Neuronal stem cell (in vitro differentiated cells): ENCODE measurements at regions not wholly inside any gene's neighbourhood (a gene's known extent, or its start where the extent isn't known, plus 50 kb on each side); places are given as distances from the start of the nearest gene placed in this dataset.

Experiments
- DNase-seq: peaks from one replicate; pipeline ENCODE4 v3.0.0-alpha.2; 2013; ENCODE audit warnings: low spot score
- H2AFZ ChIP-seq: one replicate; pipeline ENCODE4 v1.6.1; 2013; ENCODE audit warnings: mild to moderate bottlenecking, low read length, inconsistent platforms
- H2AK5ac ChIP-seq: 2 replicates; pipeline ENCODE4 v1.6.1; 2013; ENCODE audit warnings: low read depth, mild to moderate bottlenecking, inconsistent platforms, low read length, moderate library complexity, mixed read lengths
- H2BK120ac ChIP-seq: 2 replicates; pipeline ENCODE4 v1.6.1; 2013; ENCODE audit warnings: low read depth, mild to moderate bottlenecking, inconsistent platforms, low read length, moderate library complexity, mixed read lengths
- H2BK12ac ChIP-seq: one replicate; pipeline ENCODE4 v1.6.1; 2013; ENCODE audit warnings: low read length, inconsistent platforms
- H2BK15ac ChIP-seq: 2 replicates; pipeline ENCODE4 v1.6.1; 2013; ENCODE audit warnings: mild to moderate bottlenecking, low read length, inconsistent platforms, mixed read lengths
- H2BK5ac ChIP-seq: one replicate; pipeline ENCODE4 v1.6.1; 2013; ENCODE audit warnings: inconsistent platforms, mild to moderate bottlenecking, low read length, moderate library complexity
- H3K14ac ChIP-seq: one replicate; pipeline ENCODE4 v1.6.1; 2013; ENCODE audit warnings: low read length, inconsistent platforms
- H3K18ac ChIP-seq: 2 replicates; pipeline ENCODE4 v1.6.1; 2013; ENCODE audit warnings: low read length, inconsistent platforms
- H3K23ac ChIP-seq: 2 replicates; pipeline ENCODE4 v1.6.1; 2013; ENCODE audit warnings: low read depth, mild to moderate bottlenecking, mixed read lengths, low read length, inconsistent platforms; ENCODE audit not compliant: poor library complexity
- H3K27ac ChIP-seq: replicated peaks from 3 replicates; pipeline ENCODE4 v1.5.1; 2013; ENCODE audit warnings: low read length, inconsistent platforms
- H3K27me3 ChIP-seq, 3 experiments: 2 replicates each; pipeline ENCODE4 v1.6.1; 2013; ENCODE audit warnings: low read length in 3 of 3, mild to moderate bottlenecking in 2 of 3, inconsistent platforms in 1 of 3, low read depth in 1 of 3, mixed read lengths in 1 of 3, moderate library complexity in 1 of 3; ENCODE audit not compliant: control insufficient read depth in 3 of 3, insufficient read depth in 3 of 3
- H3K36me3 ChIP-seq, 2 donors: replicated peaks in 1 of 2; 2 replicates each; pipeline ENCODE4 v1.6.1; 2013; ENCODE audit warnings: low read length in 2 of 2; ENCODE audit not compliant: control insufficient read depth in 2 of 2, insufficient read depth in 2 of 2
- H3K4ac ChIP-seq: 2 replicates; pipeline ENCODE4 v1.6.1; 2013; ENCODE audit warnings: inconsistent platforms, mild to moderate bottlenecking, low read length, moderate library complexity
- H3K4me1 ChIP-seq, 2 donors: 1 replicate in 1 of 2; 2 replicates in 1 of 2; pipeline ENCODE4 v1.6.1; 2013; ENCODE audit warnings: low read length in 2 of 2, low read depth in 1 of 2; ENCODE audit not compliant: control insufficient read depth in 2 of 2, insufficient read depth in 1 of 2
- H3K4me2 ChIP-seq: one replicate; pipeline ENCODE4 v1.6.1; 2013; ENCODE audit warnings: mild to moderate bottlenecking, low read length, inconsistent platforms; ENCODE audit not compliant: insufficient read depth, poor library complexity, severe bottlenecking
- H3K4me3 ChIP-seq, 2 donors: 2 replicates each; pipeline ENCODE4 v1.5.1; 2013; ENCODE audit warnings: low read length in 2 of 2, mild to moderate bottlenecking in 2 of 2, inconsistent platforms in 1 of 2, moderate library complexity in 1 of 2
- H3K79me1 ChIP-seq: one replicate; pipeline ENCODE4 v1.6.1; 2013; ENCODE audit warnings: low read depth, mild to moderate bottlenecking, inconsistent platforms, low read length, moderate library complexity
- H3K9ac ChIP-seq: one replicate; pipeline ENCODE4 v1.6.1; 2013; ENCODE audit warnings: mild to moderate bottlenecking, low read depth, low read length, inconsistent platforms; ENCODE audit not compliant: poor library complexity
- H3K9me3 ChIP-seq, 2 donors: replicated peaks in 1 of 2; 2 replicates each; pipeline versions ENCODE3 to v1.6.1; 2013; ENCODE audit warnings: low read length in 2 of 2, mild to moderate bottlenecking in 2 of 2, inconsistent platforms in 1 of 2, low read depth in 1 of 2, mixed read lengths in 1 of 2, moderate library complexity in 1 of 2; ENCODE audit not compliant: control insufficient read depth in 2 of 2, insufficient read depth in 1 of 2
- H4K8ac ChIP-seq: one replicate; pipeline ENCODE4 v1.6.1; 2013; ENCODE audit warnings: low read depth, mild to moderate bottlenecking, inconsistent platforms, low read length, moderate library complexity
- H4K91ac ChIP-seq: one replicate; pipeline ENCODE4 v1.6.1; 2013; ENCODE audit warnings: low read length, low read depth, mild to moderate bottlenecking, inconsistent platforms; ENCODE audit not compliant: poor library complexity
- WGBS, 2 donors: extraction: QIAGEN DNeasy Blood & Tissue Kit; methylation state at CpG; one replicate each; pipeline ENCODE4 v1.1.7; 2013; ENCODE audit warnings: missing lambda C conversion rate in 2 of 2, mixed read lengths in 1 of 2; ENCODE audit not compliant: insufficient read length in 2 of 2, insufficient replicate concordance in 1 of 2; ENCODE audit errors: extremely low coverage in 2 of 2; 5-methylcytosine and 5-hydroxymethylcytosine counted together

- WGBS, 2 donors = no CpG with 5 or more reads among the region's 2 CpGs
- no peak overlapping the region for H3K4ac ChIP-seq
- no peak overlapping the region for H3K9ac ChIP-seq
- no peak overlapping the region for H4K8ac ChIP-seq
- no peak overlapping the region for H2AK5ac ChIP-seq
- H3K4me1 ChIP-seq = peaks cover 0 to 3% of the 10 kb centered on the region in 2 donors
- no peak overlapping the region for H3K18ac ChIP-seq
- no peak overlapping the region for H2BK12ac ChIP-seq
- H4K91ac ChIP-seq = no peak overlapping the region
- no peaks in the 10 kb centered on the region for H3K36me3 ChIP-seq
- no peak overlapping the region for H2BK5ac ChIP-seq
- no peak overlapping the region for H3K14ac ChIP-seq
- no peak overlapping the region for H3K4me3 ChIP-seq
- peaks cover 0 to 2% of the 10 kb centered on the region in 2 donors for H3K9me3 ChIP-seq
- no peak overlapping the region for H2BK15ac ChIP-seq
- no peak overlapping the region for H2BK120ac ChIP-seq
- no peaks in the 10 kb centered on the region for H3K79me1 ChIP-seq
- no peaks in the 10 kb centered on the region for H3K27me3 ChIP-seq
- no peak overlapping the region for H2AFZ ChIP-seq
- no peak for DNase-seq
- no peak overlapping the region for H3K23ac ChIP-seq
- H3K4me2 ChIP-seq = no peak overlapping the region
- H3K27ac ChIP-seq = no peak overlapping the region
These were observed 191.9 kb upstream of the SLC35B3 start for GRCh38 chr6:8627085-8627861.

- H3K9me3 ChIP-seq = peaks cover 0 to 2% of the 10 kb centered on the region in 2 donors
- H3K4me1 ChIP-seq = peaks cover 0 to 3% of the 10 kb centered on the region in 2 donors
- no peak overlapping the region for H2BK15ac ChIP-seq
- H3K36me3 ChIP-seq = no peaks in the 10 kb centered on the region
- H2BK12ac ChIP-seq = no peak overlapping the region
- H2BK5ac ChIP-seq = no peak overlapping the region
- no peak overlapping the region for H2AK5ac ChIP-seq
- H3K27ac ChIP-seq = no peak overlapping the region
- no peak overlapping the region for H2AFZ ChIP-seq
- H3K79me1 ChIP-seq = no peaks in the 10 kb centered on the region
- no peak overlapping the region for H3K4me3 ChIP-seq
- no peak overlapping the region for H4K91ac ChIP-seq
- no peak overlapping the region for H3K14ac ChIP-seq
- no peak overlapping the region for H2BK120ac ChIP-seq
- no CpG with 5 or more reads among the region's 1 CpG for whole genome bisulfite sequencing, 2 donors
- DNase-seq = no peak
- H3K23ac ChIP-seq = no peak overlapping the region
- no peak overlapping the region for H3K9ac ChIP-seq
- H3K27me3 ChIP-seq = no peaks in the 10 kb centered on the region
- H4K8ac ChIP-seq = no peak overlapping the region
- no peak overlapping the region for H3K18ac ChIP-seq
- H3K4ac ChIP-seq = no peak overlapping the region
- H3K4me2 ChIP-seq = no peak overlapping the region
These were observed 189.3 kb upstream of the SLC35B3 start for GRCh38 chr6:8624665-8625064.

- no peak overlapping the region for H3K4me2 ChIP-seq
- H3K23ac ChIP-seq = no peak overlapping the region
- H3K14ac ChIP-seq = no peak overlapping the region
- no peak overlapping the region for H2BK5ac ChIP-seq
- no peak for DNase-seq
- no peaks in the 10 kb centered on the region for H3K36me3 ChIP-seq
- no peak overlapping the region for H3K4ac ChIP-seq
- peaks cover 0 to 3% of the 10 kb centered on the region in 2 donors for H3K4me1 ChIP-seq
- WGBS, 2 donors = no CpG with 5 or more reads among the region's 3 CpGs
- H2AFZ ChIP-seq = no peak overlapping the region
- H2BK15ac ChIP-seq = no peak overlapping the region
- H2BK12ac ChIP-seq = no peak overlapping the region
- H3K9me3 ChIP-seq = peaks cover 0 to 2% of the 10 kb centered on the region in 2 donors
- H3K4me3 ChIP-seq = no peak overlapping the region
- H4K8ac ChIP-seq = no peak overlapping the region
- H4K91ac ChIP-seq = no peak overlapping the region
- no peak overlapping the region for H2BK120ac ChIP-seq
- H3K79me1 ChIP-seq = no peaks in the 10 kb centered on the region
- no peak overlapping the region for H3K9ac ChIP-seq
- no peak overlapping the region for H2AK5ac ChIP-seq
- no peak overlapping the region for H3K18ac ChIP-seq
- H3K27ac ChIP-seq = no peak overlapping the region
- no peaks in the 10 kb centered on the region for H3K27me3 ChIP-seq
These were observed 188.1 kb upstream of the SLC35B3 start for GRCh38 chr6:8623441-8623840.

- Histone ChIP-seq H3K4me2 (no peak overlapping the region), H2BK5ac (no peak overlapping the region), H3K18ac (no peak overlapping the region), H2BK12ac (no peak overlapping the region), H3K79me1 (no peaks in the 10 kb centered on the region), H4K91ac (no peak overlapping the region), H2AK5ac (no peak overlapping the region), H3K23ac (no peak overlapping the region), H2BK15ac (no peak overlapping the region), H3K27me3 (no peaks in the 10 kb centered on the region), H2AFZ (peak overlapping the region; percentile 81), H3K4me3 (no peak overlapping the region), H4K8ac (no peak overlapping the region), H3K14ac (no peak overlapping the region), H2BK120ac (no peak overlapping the region), H3K27ac (no peak overlapping the region), H3K9ac (no peak overlapping the region), H3K4me1 (no peaks in the 10 kb centered on the region), H3K4ac (no peak overlapping the region), H3K36me3 (no peaks in the 10 kb centered on the region), H3K9me3 (no peaks in the 10 kb centered on the region)
- DNase-seq = no peak
- no CpG with 5 or more reads among the region's 8 CpGs for WGBS, 2 donors
These were observed 184.5 kb upstream of the SLC35B3 start for GRCh38 chr6:8619853-8620252.
